Ishikawa (cell line): ENCODE measurements at regions not wholly inside any gene's neighbourhood (a gene's known extent, or its start where the extent isn't known, plus 50 kb on each side); places are given as distances from the start of the nearest gene placed in this dataset.

Experiments
- CEBPB ChIP-seq: IDR thresholded peaks from 2 replicates; pipeline ENCODE4 v1.6.1; 2012
- CREB1 ChIP-seq: IDR thresholded peaks from 2 replicates; pipeline ENCODE4 v1.6.1; 2012; ENCODE audit warnings: low read depth
- EGR1 ChIP-seq: IDR thresholded peaks from 2 replicates; pipeline ENCODE4 v1.6.1; 2012
- EP300 ChIP-seq: IDR thresholded peaks from 2 replicates; pipeline ENCODE4 v1.6.1; 2012; ENCODE audit warnings: borderline replicate concordance
- FOXM1 ChIP-seq: IDR thresholded peaks from 2 replicates; pipeline ENCODE4 v1.6.1; 2012; ENCODE audit warnings: low read depth, borderline replicate concordance
- NFIC ChIP-seq: IDR thresholded peaks from 2 replicates; pipeline ENCODE4 v1.6.1; 2012
- RAD21 ChIP-seq: IDR thresholded peaks from 2 replicates; pipeline ENCODE4 v1.6.1; 2012; ENCODE audit warnings: low read depth
- TAF1 ChIP-seq: IDR thresholded peaks from 2 replicates; pipeline ENCODE4 v1.6.1; 2012; ENCODE audit warnings: low read depth, mild to moderate bottlenecking
- TCF12 ChIP-seq: IDR thresholded peaks from 2 replicates; pipeline ENCODE4 v1.6.1; 2012; ENCODE audit warnings: low read depth
- TEAD4 ChIP-seq: IDR thresholded peaks from 2 replicates; pipeline ENCODE4 v1.6.1; 2012
- YY1 ChIP-seq: IDR thresholded peaks from 2 replicates; pipeline ENCODE4 v1.6.1; 2012; ENCODE audit warnings: low read depth
- ZBTB7A ChIP-seq: IDR thresholded peaks from 2 replicates; pipeline ENCODE4 v1.6.1; 2012; ENCODE audit warnings: low read depth
- TF ChIP-seq, protein P1 (sequence below): IDR thresholded peaks from 2 replicates; pipeline ENCODE4 v1.6.1; 2012
- TF ChIP-seq, protein P2 (sequence below): IDR thresholded peaks from 2 replicates; pipeline ENCODE4 v1.6.1; 2012
- TF ChIP-seq, protein P3 (sequence below): IDR thresholded peaks from 2 replicates; pipeline ENCODE4 v1.6.1; 2012; ENCODE audit warnings: low read depth, mild to moderate bottlenecking

DNA sequence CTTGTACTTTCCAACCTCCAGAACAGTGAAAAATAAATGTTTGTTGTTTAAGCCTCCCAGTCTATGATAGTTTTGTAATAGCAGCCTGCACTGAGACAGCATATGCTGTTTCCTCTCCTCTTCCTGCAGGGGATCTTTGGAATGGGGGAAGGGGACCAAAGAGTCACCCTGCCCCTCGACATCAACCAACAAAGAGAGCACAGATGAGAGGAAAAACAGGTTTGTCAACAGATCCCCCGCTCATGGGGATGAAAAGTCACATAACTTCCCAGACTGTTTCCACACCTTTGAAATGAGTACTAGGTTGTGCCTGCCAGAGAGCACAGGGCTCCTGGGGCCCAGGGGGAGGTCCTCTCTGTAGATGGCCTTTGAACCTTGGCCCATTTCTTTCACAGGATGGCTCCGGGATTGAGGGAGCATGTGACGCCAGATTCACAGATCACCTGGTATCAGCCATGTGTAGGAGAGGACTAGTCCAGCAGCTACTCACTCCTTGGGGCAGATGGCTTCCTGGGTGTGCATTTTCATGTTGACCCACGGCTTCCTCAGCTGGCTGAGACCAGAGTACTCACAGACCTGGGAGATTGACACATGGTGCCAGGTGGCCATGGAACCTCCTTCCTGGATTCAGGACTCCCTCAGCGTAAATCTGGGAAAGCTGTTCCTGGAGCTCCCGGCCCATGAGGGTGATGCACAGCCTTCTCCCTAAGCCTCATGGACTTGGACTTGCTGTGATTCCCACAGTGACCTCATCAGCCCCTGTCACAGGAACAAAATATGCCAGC is 125.6 kb downstream of the CXCL12 start:
- no peak for TF ChIP-seq TAF1
- no peak for TF ChIP-seq EGR1
- no peak for TF ChIP-seq CREB1
- TF ChIP-seq RAD21: no peak
- no peak for TF ChIP-seq CEBPB
- no peak for TF ChIP-seq FOXM1
- TF ChIP-seq, protein P1, sequence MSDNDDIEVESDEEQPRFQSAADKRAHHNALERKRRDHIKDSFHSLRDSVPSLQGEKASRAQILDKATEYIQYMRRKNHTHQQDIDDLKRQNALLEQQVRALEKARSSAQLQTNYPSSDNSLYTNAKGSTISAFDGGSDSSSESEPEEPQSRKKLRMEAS: no peak
- TF ChIP-seq, protein P2, sequence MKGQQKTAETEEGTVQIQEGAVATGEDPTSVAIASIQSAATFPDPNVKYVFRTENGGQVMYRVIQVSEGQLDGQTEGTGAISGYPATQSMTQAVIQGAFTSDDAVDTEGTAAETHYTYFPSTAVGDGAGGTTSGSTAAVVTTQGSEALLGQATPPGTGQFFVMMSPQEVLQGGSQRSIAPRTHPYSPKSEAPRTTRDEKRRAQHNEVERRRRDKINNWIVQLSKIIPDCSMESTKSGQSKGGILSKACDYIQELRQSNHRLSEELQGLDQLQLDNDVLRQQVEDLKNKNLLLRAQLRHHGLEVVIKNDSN: no peak
- no peak for TF ChIP-seq NFIC
- no peak for TF ChIP-seq TCF12
- no peak for TF ChIP-seq YY1
- TF ChIP-seq, protein P3, sequence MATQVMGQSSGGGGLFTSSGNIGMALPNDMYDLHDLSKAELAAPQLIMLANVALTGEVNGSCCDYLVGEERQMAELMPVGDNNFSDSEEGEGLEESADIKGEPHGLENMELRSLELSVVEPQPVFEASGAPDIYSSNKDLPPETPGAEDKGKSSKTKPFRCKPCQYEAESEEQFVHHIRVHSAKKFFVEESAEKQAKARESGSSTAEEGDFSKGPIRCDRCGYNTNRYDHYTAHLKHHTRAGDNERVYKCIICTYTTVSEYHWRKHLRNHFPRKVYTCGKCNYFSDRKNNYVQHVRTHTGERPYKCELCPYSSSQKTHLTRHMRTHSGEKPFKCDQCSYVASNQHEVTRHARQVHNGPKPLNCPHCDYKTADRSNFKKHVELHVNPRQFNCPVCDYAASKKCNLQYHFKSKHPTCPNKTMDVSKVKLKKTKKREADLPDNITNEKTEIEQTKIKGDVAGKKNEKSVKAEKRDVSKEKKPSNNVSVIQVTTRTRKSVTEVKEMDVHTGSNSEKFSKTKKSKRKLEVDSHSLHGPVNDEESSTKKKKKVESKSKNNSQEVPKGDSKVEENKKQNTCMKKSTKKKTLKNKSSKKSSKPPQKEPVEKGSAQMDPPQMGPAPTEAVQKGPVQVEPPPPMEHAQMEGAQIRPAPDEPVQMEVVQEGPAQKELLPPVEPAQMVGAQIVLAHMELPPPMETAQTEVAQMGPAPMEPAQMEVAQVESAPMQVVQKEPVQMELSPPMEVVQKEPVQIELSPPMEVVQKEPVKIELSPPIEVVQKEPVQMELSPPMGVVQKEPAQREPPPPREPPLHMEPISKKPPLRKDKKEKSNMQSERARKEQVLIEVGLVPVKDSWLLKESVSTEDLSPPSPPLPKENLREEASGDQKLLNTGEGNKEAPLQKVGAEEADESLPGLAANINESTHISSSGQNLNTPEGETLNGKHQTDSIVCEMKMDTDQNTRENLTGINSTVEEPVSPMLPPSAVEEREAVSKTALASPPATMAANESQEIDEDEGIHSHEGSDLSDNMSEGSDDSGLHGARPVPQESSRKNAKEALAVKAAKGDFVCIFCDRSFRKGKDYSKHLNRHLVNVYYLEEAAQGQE: no peak
- no peak for TF ChIP-seq TEAD4
- TF ChIP-seq ZBTB7A: no peak
- no peak for TF ChIP-seq EP300

DNA sequence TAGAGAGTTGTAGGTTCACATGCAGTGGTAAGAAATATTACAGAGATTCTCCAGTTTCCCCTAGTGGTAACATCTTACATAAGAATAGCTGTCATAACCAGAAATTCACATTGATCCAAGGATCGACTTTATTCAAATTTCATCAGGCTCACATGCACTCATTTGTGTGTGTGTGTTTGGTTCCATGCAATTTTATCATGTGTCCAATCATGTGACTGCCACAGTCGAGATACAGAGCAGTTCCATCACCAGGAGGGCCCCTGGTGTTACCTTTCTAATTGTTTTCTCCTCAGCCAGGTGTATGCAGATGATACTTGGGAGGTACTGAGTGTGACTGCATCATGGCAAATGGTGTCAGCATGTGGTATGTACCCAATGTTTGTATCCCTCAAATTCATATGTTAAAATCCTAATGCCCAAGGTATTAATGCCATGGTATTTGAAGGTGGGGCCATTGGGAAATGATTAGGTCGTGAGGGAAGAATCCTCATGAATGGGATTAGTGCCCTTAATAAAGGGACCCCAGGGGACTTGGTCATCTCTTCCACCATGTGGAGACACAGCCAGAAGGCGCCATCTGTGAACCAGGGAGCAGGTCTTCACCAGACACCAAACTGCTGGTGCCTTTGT is 126.3 kb downstream of the CXCL12 start:
- TF ChIP-seq EGR1: no peak
- no peak for TF ChIP-seq TEAD4
- TF ChIP-seq, protein P2: no peak
- no peak for TF ChIP-seq CEBPB
- no peak for TF ChIP-seq ZBTB7A
- TF ChIP-seq YY1: no peak
- no peak for TF ChIP-seq FOXM1
- TF ChIP-seq RAD21: no peak
- TF ChIP-seq, protein P3: no peak
- no peak for TF ChIP-seq EP300

DNA sequence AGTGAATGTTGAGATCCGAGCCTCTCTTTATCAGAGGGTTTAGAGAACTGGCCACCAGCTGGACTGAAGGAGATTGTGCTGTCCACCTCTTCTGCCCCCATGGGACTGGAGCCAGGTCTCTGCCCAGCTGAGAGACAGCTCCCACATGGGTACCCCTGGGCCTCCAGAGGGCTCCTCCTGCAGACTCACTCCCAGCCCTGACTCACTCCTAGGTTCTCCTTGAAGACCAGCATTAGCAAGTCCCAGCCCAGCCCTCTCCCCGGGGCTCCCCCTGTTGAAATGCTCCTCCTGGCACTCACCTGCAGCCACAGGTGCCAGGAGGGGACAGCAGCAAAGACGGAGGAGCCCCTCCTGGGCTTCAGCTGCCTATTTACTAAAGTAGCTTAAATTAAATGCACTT is 126.9 kb downstream of the CXCL12 start:
- no peak for TF ChIP-seq FOXM1
- TF ChIP-seq, protein P1: no peak

DNA sequence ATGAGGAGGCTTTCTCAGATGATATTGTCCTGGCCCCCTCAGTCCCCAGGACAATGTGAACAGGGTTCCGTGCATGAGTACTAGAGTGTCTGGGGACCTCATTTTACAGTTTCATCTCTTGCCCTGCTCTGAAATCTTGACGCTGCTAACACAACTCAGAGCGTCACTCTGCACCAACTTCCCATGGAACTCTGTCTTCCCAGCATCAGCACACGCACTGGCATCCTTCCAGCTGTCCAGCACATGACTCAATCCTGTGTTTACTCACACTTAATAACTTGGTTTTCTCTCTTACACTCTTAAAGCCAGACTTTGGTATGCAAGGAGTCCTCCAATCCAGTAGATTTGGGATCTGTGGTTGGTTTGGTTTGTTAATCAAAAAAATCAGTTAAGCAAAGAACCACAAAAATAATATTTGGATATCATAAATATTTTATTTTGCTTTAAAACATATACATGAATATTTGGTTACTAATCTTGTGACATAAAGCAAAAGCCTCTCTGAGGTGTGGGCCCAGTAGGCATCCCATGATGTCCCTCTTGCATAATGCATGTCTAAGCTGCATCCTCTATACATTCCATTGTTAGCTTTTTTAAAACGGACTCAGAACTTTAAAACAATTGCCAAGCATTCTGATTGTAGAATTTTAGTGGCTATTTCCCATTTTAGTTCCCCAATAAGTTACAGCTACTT is 131.0 kb downstream of the CXCL12 start:
- TF ChIP-seq EP300 (no peak), CEBPB (no peak), CREB1 (no peak), FOXM1 (no peak)
- TF ChIP-seq, protein P2: no peak
- TF ChIP-seq, protein P3: no peak
